ENCODE measurements at regions not wholly inside any gene's neighbourhood (a gene's known extent, or its start where the extent isn't known, plus 50 kb on each side); places are given as distances from the start of the nearest gene placed in this dataset.

- DNase-seq (ENCODE audit: low read depth), result no peak
These were observed 176.8 kb upstream of the SAMSN1 start for GRCh38 chr21:14722841-14723483.

- no peak for DNase-seq (ENCODE audit: low read depth)
These were observed 174.1 kb upstream of the SAMSN1 start for GRCh38 chr21:14720237-14720636.

GRCh38 chr21:14718951-14719350, 172.8 kb upstream of the SAMSN1 start:
- no peak for DNase-seq (ENCODE audit: low read depth)

DNA sequence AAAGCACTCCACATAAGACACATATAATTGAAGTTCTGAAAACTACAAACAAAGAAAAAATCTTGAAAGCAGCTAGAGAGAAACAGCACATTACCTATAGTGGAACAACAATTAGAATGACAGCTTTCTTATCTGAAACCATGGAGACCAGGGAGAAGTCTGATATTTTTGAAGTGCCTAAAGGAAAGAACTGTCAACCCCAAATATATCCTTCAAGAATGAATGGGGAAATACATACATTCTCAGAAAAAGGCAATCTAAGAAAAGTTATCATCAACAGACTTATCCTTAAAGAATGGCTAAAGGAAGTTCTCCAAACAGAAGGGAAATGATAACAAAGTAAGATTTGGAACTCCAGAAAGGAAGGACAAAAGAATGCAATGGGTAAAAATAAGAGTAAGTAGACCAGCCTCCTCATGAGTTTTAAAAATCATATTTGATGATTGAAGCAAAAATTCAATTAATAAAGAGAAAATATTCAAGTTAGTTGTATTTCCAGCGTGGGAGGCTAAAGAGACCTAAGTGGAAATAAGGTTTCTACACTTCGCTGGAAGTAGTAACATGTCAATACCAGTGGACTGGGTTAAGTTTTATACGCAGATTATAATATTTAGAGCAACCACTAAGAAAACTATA, 170.8 kb upstream of the SAMSN1 start:
- DNase-seq (ENCODE audit: low read depth), result no peak

DNA sequence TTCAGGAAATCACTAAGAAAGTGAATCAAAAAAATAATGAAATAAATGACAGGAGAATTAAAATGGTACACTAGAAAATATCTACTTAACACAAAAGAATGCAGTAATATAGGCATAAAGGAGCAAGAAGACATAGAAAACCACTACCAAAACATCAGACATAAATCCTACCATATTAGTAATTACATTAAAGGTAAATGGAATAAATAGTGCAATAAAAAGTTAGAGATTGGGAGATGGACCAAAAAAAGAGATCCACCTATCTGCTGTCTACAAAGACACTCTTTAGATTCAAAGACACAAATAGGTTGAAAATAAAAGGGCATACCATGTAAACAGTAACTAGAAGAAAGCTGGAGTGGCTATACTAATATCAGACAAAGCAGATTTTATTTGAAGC, 167.0 kb upstream of the SAMSN1 start:
- DNase-seq (ENCODE audit: low read depth), result no peak

DNA sequence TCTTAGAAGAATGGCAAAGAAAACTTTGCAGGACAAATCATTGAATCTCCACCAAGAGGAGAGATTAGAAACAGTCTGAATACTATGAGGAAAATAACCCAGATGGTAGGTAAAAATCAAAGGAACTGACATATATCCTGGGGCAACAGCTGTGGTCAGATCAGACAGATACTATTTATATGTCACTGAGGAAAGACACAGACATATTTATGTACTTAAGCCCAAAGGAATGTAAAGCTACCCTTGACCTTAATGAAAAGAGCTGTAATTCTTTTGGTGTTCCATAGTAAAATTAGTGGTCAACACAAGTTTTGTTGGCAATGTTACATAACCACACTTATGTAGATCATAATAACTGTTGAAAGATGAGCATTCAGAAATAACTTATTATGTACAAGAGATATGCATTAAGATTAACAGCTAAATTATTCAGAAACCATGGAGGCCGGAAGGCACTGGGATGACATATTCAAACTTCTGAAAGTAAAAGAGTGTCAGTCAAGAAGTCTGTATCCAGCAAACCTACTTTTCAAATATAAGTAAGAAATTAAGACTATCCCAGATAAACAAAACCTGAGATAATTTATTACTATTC, 166.1 kb upstream of the SAMSN1 start:
- no peak for DNase-seq (ENCODE audit: low read depth)

GRCh38 chr21:14711287-14711686, 165.2 kb upstream of the SAMSN1 start:
- no peak for DNase-seq (ENCODE audit: low read depth)

GRCh38 chr21:14707511-14708020, 161.5 kb upstream of the SAMSN1 start:
- no peak for DNase-seq (ENCODE audit: low read depth)

- no peak for DNase-seq (ENCODE audit: low read depth)
These were observed 160.8 kb upstream of the SAMSN1 start for GRCh38 chr21:14706712-14707510.

DNA sequence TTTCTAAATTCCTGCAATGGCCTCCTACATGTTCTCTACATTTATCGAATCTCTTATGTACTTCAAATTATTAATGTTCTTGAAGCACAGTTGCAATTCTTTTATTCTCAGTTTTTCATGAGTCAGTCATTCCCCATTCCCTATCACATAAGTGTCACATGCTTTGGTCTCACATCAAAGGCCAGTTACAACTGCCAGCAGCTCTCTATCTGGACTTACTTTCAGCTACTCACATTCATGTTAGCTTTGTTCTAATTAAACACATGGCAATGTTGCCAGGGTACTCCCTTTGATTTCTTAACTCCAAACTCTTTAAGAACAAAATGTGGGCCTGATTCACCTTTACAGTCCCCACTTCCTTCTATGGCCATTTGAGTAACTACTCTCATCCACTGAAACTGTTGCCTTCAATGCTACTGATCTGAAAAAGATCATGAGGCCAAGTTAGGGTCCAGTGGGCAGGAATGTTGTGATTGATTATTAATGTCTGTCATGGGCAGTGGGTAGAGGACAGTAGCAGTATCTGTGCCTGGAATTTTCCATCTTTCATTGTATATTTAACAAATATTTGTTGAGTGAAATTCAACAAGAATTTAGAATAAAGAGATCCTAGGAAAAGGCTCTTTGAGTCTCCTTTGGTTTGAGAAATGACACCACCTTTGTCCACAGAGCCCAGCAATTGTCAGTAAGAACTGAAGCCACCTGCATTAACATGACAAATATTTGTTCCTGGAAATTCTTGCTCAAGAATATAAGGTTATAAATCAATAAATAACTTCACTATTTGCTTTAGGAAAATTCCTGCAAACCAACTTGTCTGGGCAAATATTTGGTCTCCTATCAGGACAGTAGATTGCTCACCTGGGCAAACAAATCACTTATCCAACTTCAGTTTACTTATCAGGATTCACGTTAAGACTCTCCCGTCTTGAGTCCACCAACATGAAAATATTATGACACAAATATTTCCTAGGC, 153.6 kb upstream of the SAMSN1 start:
- DNase-seq (ENCODE audit: low read depth), result no peak

DNA sequence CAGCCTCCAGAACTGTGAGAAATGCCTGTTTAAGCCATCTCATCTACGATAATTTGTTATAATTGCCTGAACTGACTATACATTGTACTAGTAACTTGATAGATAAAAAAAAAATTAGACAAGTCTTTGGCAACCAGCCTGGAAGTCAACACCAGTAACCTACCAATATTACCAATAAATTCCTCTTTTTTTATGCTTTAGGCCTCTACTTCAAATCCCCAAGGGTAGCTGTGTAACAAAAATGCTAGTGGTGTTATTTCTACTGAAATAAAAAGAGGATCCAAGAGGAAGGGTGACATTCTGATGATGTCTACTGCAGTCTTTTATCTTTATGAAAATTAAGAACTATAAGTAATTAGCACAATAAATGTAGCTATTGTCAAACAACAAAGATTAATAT, 151.7 kb upstream of the SAMSN1 start:
- no peak for DNase-seq (ENCODE audit: low read depth)

DNA sequence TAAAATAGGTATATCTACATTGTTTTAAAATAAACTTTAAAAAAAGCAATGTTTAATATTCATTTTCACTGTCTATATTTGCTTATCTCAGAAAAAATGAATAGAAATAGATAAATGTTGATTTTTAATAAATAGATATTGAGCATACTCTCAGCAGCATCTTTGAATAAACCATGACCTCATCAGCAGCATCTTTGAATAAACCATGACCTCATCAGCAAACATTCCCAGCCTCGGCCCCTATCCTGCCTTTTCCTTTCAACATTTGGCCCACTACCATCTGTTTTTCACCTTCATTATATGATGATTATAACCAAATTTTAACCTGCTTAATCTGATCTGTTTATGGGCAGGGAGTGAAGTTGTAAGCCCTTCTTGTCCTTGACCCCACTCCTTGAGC, 148.7 kb upstream of the SAMSN1 start:
- no peak for DNase-seq (ENCODE audit: low read depth)

- DNase-seq (ENCODE audit: low read depth), result no peak
These were observed 147.9 kb upstream of the SAMSN1 start for GRCh38 chr21:14693997-14694396.

DNA sequence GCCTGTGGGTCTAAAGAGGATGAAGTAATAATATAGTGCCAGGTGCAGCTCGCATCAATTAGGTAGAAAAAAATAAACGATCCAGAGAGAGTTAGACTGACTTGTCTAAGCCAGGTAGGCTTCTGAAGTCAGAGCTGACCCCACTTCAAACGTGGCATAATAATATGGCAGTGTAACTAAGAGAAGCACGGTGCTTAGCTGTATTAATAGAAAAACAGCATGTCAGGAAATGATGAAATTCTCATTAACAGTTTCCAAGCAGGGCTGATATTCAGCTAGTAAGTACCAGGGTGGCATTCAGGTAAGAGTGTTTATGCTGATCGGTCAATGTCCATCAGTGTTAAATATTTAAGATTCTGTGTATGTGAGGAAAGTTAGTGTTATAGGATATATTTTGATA, 145.8 kb upstream of the SAMSN1 start:
- DNase-seq (ENCODE audit: low read depth), result no peak

DNA sequence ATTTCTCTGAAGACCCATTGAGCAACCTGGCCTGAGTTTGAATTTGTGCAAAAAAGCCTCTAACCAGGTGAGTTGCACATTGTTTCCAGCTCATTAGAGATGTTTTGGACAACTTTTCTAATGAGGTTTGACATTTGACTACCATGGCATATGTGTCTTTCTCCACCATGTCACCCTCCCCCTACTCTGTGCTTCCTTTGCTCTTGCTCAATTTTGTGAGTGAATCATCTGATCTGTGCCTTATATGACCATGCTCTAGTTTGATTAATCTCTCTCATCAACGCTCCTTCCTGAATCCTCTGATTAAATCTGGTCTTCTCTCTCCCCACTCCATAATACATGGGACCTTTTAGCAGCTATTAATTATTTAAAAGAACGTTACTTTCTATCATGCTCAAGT, 144.8 kb upstream of the SAMSN1 start:
- DNase-seq (ENCODE audit: low read depth), result no peak

DNA sequence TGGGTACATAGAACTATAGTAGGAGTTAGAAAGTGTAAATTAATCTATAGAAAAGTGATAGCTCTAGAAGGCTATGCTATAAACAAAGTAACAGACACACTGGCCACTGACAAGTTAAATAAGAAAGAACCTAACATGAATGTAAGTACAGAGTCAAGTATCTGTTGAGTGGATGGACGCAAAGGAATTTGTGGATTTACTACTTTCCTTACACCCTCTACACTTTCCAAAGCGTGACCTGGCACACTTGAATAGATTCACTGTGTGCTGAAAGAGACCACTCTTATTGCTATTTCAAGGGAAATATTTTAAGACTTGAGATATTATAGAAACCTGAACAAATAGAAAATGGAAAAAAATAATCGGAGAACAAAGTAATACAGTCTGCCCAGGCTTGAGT, 142.8 kb upstream of the SAMSN1 start:
- no peak for DNase-seq (ENCODE audit: low read depth)

- DNase-seq (ENCODE audit: low read depth), result no peak
These were observed 142.3 kb upstream of the SAMSN1 start for GRCh38 chr21:14688412-14688811.

- no peak for DNase-seq (ENCODE audit: low read depth)
These were observed 141.1 kb upstream of the SAMSN1 start for GRCh38 chr21:14687268-14687625.

- no peak for DNase-seq (ENCODE audit: low read depth)
These were observed 140.6 kb upstream of the SAMSN1 start for GRCh38 chr21:14686466-14687267.

DNA sequence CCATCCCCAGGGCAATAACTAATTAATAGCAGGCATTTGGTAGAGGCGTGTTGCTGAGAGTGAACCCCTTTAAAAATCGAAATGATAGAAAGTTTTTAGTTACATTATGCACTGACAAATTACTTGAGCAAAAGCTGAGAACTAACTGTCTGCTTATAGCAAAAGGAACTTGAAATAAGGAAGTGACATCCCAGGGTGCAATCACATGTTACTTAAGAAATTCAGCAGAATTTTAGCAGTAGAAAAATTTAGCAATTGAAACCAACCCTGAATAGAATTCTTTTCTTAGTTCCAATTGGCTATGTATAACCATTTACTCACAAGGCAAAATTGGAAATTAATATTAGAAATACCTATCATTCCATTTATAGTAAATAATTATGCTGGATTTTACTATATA, 139.5 kb upstream of the SAMSN1 start:
- no peak for DNase-seq (ENCODE audit: low read depth)

All from HT1080 (cell line).